IMR-90 (cell line): ENCODE measurements at regions not wholly inside any gene's neighbourhood (a gene's known extent, or its start where the extent isn't known, plus 50 kb on each side); places are given as distances from the start of the nearest gene placed in this dataset.

Experiments
- ATAC-seq: fragments of 200-7000 bp; cut with Tn5 transposase; 2 replicates; pipeline ENCODE4 v1.9.1; 2020; ENCODE audit warnings: low read depth, mild to moderate bottlenecking, moderate library complexity
- BruUV-seq: library from RNA; stranded (reverse); fragments of 400-500 nt; replicated peaks from 2 replicates; lab custom pipeline; 2021; lab: Mats Ljungman, UMichigan
- CTCF ChIA-PET: fragments of 300-600 bp; formaldehyde crosslinking; extraction: SDS; loops from one replicate; lab custom pipeline; 2021; ENCODE audit warnings: antibody characterized with exemption; lab: Yijun Ruan, JAX
- POLR2A ChIA-PET: fragments of 300-600 bp; sonication (Branson Sonifier 250); formaldehyde crosslinking; loops from one replicate; lab custom pipeline; 2022; ENCODE audit warnings: antibody characterized with exemption; ENCODE audit not compliant: unreplicated experiment; lab: Charles Lee
- DNase-seq: peaks from one replicate; pipeline ENCODE4 v3.0.0; 2013
- H2AFZ ChIP-seq: replicated peaks from 2 replicates; pipeline ENCODE3; 2013; ENCODE audit warnings: low read length, mild to moderate bottlenecking; ENCODE audit not compliant: poor library complexity
- H2AK5ac ChIP-seq: 2 replicates; pipeline ENCODE4 v1.6.1; 2013; ENCODE audit warnings: low read depth, low read length, inconsistent platforms
- H2AK9ac ChIP-seq: replicated peaks from 2 replicates; pipeline ENCODE3; 2013; ENCODE audit warnings: mild to moderate bottlenecking, low read depth, low read length, moderate library complexity; ENCODE audit not compliant: poor library complexity
- H2BK120ac ChIP-seq: 2 replicates; pipeline ENCODE4 v1.6.1; 2013; ENCODE audit warnings: low read depth, low read length, inconsistent platforms
- H2BK15ac ChIP-seq: 3 replicates; pipeline ENCODE4 v1.6.1; 2013; ENCODE audit warnings: low read depth, low read length, inconsistent platforms
- H2BK20ac ChIP-seq: 2 replicates; pipeline ENCODE4 v1.6.1; 2013; ENCODE audit warnings: low read depth, mild to moderate bottlenecking, inconsistent platforms, low read length, moderate library complexity
- H2BK5ac ChIP-seq: 2 replicates; pipeline ENCODE4 v1.6.1; 2013; ENCODE audit warnings: mild to moderate bottlenecking, low read depth, low read length, inconsistent platforms; ENCODE audit not compliant: poor library complexity, severe bottlenecking
- H3K14ac ChIP-seq: replicated peaks from 2 replicates; pipeline ENCODE4 v1.6.1; 2013; ENCODE audit warnings: low read depth, low read length, inconsistent platforms
- H3K18ac ChIP-seq: 2 replicates; pipeline ENCODE4 v1.6.1; 2013; ENCODE audit warnings: low read depth, low read length, control low read depth
- H3K23ac ChIP-seq: 2 replicates; pipeline ENCODE4 v1.6.1; 2013; ENCODE audit warnings: low read depth, low read length, inconsistent platforms
- H3K27ac ChIP-seq: 2 replicates; pipeline ENCODE4 v1.5.1; 2013; ENCODE audit warnings: mild to moderate bottlenecking, control low read depth, low read length; ENCODE audit not compliant: insufficient read depth
- H3K27me3 ChIP-seq: 2 replicates; pipeline ENCODE4 v1.6.1; 2013; ENCODE audit warnings: low read length; ENCODE audit not compliant: control insufficient read depth, insufficient read depth
- H3K36me3 ChIP-seq: 2 replicates; pipeline ENCODE4 v1.6.1; 2013; ENCODE audit warnings: low read length, mixed read lengths; ENCODE audit not compliant: control insufficient read depth, insufficient read depth
- H3K4ac ChIP-seq: 2 replicates; pipeline ENCODE4 v1.6.1; 2013; ENCODE audit warnings: low read depth, low read length, inconsistent platforms
- H3K4me1 ChIP-seq: 2 replicates; pipeline ENCODE4 v1.6.1; 2013; ENCODE audit warnings: low read length, mixed read lengths; ENCODE audit not compliant: control insufficient read depth, insufficient read depth
- H3K4me2 ChIP-seq: 2 replicates; pipeline ENCODE4 v1.6.1; 2013; ENCODE audit warnings: low read depth, mild to moderate bottlenecking, control low read depth, low read length, moderate library complexity
- H3K4me3 ChIP-seq: 2 replicates; pipeline ENCODE4 v1.5.1; 2013; ENCODE audit warnings: low read depth, mild to moderate bottlenecking, control low read depth, low read length, moderate library complexity; ENCODE audit not compliant: insufficient read depth
- H3K56ac ChIP-seq: 2 replicates; pipeline ENCODE4 v1.6.1; 2013; ENCODE audit warnings: low read length, inconsistent platforms; ENCODE audit not compliant: insufficient read depth; ENCODE audit errors: extremely low read depth
- H3K79me1 ChIP-seq, 2 experiments: 2 replicates each; pipeline ENCODE4 v1.6.1; 2013; ENCODE audit warnings: low read length in 2 of 2, inconsistent platforms in 1 of 2, low read depth in 1 of 2
- H3K9ac ChIP-seq: 2 replicates; pipeline ENCODE4 v1.6.1; 2013; ENCODE audit warnings: low read depth, low read length, control low read depth
- H3K9me1 ChIP-seq: 2 replicates; pipeline ENCODE4 v1.6.1; 2013; ENCODE audit warnings: low read length, inconsistent platforms; ENCODE audit not compliant: insufficient read depth
- H3K9me3 ChIP-seq: 2 replicates; pipeline ENCODE4 v1.6.1; 2013; ENCODE audit warnings: low read length; ENCODE audit not compliant: control insufficient read depth, insufficient read depth
- H4K20me1 ChIP-seq: 2 replicates; pipeline ENCODE4 v1.6.1; 2013; ENCODE audit warnings: low read length, inconsistent platforms; ENCODE audit not compliant: insufficient read depth
- H4K5ac ChIP-seq: 2 replicates; pipeline ENCODE4 v1.6.1; 2013; ENCODE audit warnings: mild to moderate bottlenecking, low read depth, low read length, control low read depth
- H4K8ac ChIP-seq, 2 experiments: 2 replicates each; pipeline ENCODE4 v1.6.1; 2013; ENCODE audit warnings: low read depth in 2 of 2, low read length in 2 of 2, control low read depth in 1 of 2, inconsistent platforms in 1 of 2
- H4K91ac ChIP-seq: 2 replicates; pipeline ENCODE4 v1.6.1; 2013; ENCODE audit warnings: low read depth, low read length, inconsistent platforms; ENCODE audit not compliant: insufficient read depth
- BHLHE40 ChIP-seq: fragments of 150-350 bp; IDR thresholded peaks from 2 replicates; pipeline ENCODE4 v1.6.1; 2016; ENCODE audit warnings: mild to moderate bottlenecking, low read depth, low read length
- CEBPB ChIP-seq: IDR thresholded peaks from 2 replicates; pipeline ENCODE4 v1.6.1; 2012; ENCODE audit warnings: low read depth, low read length, improper control_type of control experiment
- CHD1 ChIP-seq: IDR thresholded peaks from 2 replicates; pipeline ENCODE4 v1.6.1; 2012; ENCODE audit warnings: low read depth, low read length, improper control_type of control experiment
- FOS ChIP-seq: fragments of 150-350 bp; IDR thresholded peaks from 2 replicates; pipeline ENCODE4 v1.6.1; 2016; ENCODE audit warnings: low read depth, low read length
- MAFK ChIP-seq: IDR thresholded peaks from 2 replicates; pipeline ENCODE4 v1.6.1; 2012; ENCODE audit warnings: low read depth, low read length, improper control_type of control experiment
- MAZ ChIP-seq: IDR thresholded peaks from 2 replicates; pipeline ENCODE4 v1.6.1; 2012; ENCODE audit warnings: low read depth, mild to moderate bottlenecking, low read length, improper control_type of control experiment, moderate library complexity, borderline replicate concordance
- MXI1 ChIP-seq: IDR thresholded peaks from 2 replicates; pipeline ENCODE4 v1.6.1; 2012; ENCODE audit warnings: low read depth, mild to moderate bottlenecking, low read length, moderate library complexity, borderline replicate concordance
- NFE2L2 ChIP-seq: fragments of 150-350 bp; IDR thresholded peaks from 2 replicates; pipeline ENCODE4 v1.6.1; 2016; ENCODE audit warnings: low read depth, mild to moderate bottlenecking, low read length
- POLR2A ChIP-seq: IDR thresholded peaks from 2 replicates; pipeline ENCODE4 v1.6.1; 2012; ENCODE audit warnings: mild to moderate bottlenecking, low read depth, low read length
- RAD21 ChIP-seq: IDR thresholded peaks from 2 replicates; pipeline ENCODE4 v1.6.1; 2012; ENCODE audit warnings: low read length, improper control_type of control experiment
- RCOR1 ChIP-seq: IDR thresholded peaks from 2 replicates; pipeline ENCODE4 v1.6.1; 2012; ENCODE audit warnings: mild to moderate bottlenecking, low read length, improper control_type of control experiment; ENCODE audit not compliant: insufficient replicate concordance
- RFX5 ChIP-seq: IDR thresholded peaks from 2 replicates; pipeline ENCODE4 v1.8.0; 2012; ENCODE audit warnings: low read depth, mild to moderate bottlenecking, low read length, moderate library complexity
- SMC3 ChIP-seq: fragments of 150-350 bp; IDR thresholded peaks from 2 replicates; pipeline ENCODE4 v1.6.1; 2016; ENCODE audit warnings: low read depth, mild to moderate bottlenecking, antibody characterized with exemption, low read length, moderate library complexity
- WGBS, 2 experiments: methylation state at CpG; one replicate each; pipeline versions ENCODE4 v1.1.5 to v1.1.7; 2013; ENCODE audit warnings: missing lambda C conversion rate in 2 of 2; ENCODE audit not compliant: insufficient read length in 1 of 2; ENCODE audit errors: extremely low coverage in 2 of 2; 5-methylcytosine and 5-hydroxymethylcytosine counted together
- dilution Hi-C: fragments of 300-500 bp; cut with HindIII; formaldehyde crosslinking; loops from one replicate; pipeline ENCODE4 v1.14.3; 2018; ENCODE audit warnings: low sequenced_read_pairs; ENCODE audit not compliant: unreplicated experiment
- in situ Hi-C: fragments of 300-500 bp; cut with MboI; formaldehyde crosslinking; loops from 3 replicates; pipeline ENCODE4 v1.14.3; 2019; ENCODE audit warnings: low sequenced_read_pairs, inconsistent platforms, mixed read lengths
- intact Hi-C: fragments of 100-400 bp; cut with micrococcal nuclease; formaldehyde crosslinking; loops from 2 replicates; pipeline ENCODE4 v1.10.0; 2022
- TF ChIP-seq, protein P1 (sequence below): fragments of 150-350 bp; IDR thresholded peaks from 2 replicates; pipeline ENCODE4 v1.6.1; 2017; ENCODE audit warnings: mild to moderate bottlenecking, antibody characterized with exemption, low read length, low read depth
- TF ChIP-seq, protein P2 (sequence below): conservative IDR thresholded peaks from 2 replicates; pipeline ENCODE4 v1.5.1; 2012; ENCODE audit warnings: mild to moderate bottlenecking, low read depth, low read length, improper control_type of control experiment
- TF ChIP-seq, protein P3 (sequence below): fragments of 150-350 bp; IDR thresholded peaks from 2 replicates; pipeline ENCODE4 v1.6.1; 2016; ENCODE audit warnings: low read depth, mild to moderate bottlenecking, low read length, moderate library complexity, borderline replicate concordance

- H2AK9ac ChIP-seq, result no peak overlapping the region
- H2BK120ac ChIP-seq, result no peak overlapping the region
- no peak overlapping the region for H3K18ac ChIP-seq
- ChIA-PET CTCF (no interaction called here), POLR2A (no interaction called here)
- no peak overlapping the region for H2BK5ac ChIP-seq
- no TSS peak for BruUV-seq
- no peak for DNase-seq
- no peaks in the 10 kb centered on the region for H3K79me1 ChIP-seq
- ATAC-seq, result no peak
- no peaks in the 10 kb centered on the region for H3K9me1 ChIP-seq
- WGBS, 2 experiments, result no CpG with 5 or more reads among the region's 5 CpGs
- TF ChIP-seq MAZ (no peak), RFX5 (no peak), RCOR1 (no peak), MXI1 (no peak), CHD1 (no peak), POLR2A (no peak), BHLHE40 (no peak), RAD21 (no peak), CEBPB (no peak), NFE2L2 (no peak), MAFK (no peak), FOS (no peak), SMC3 (no peak)
- TF ChIP-seq, protein P1, sequence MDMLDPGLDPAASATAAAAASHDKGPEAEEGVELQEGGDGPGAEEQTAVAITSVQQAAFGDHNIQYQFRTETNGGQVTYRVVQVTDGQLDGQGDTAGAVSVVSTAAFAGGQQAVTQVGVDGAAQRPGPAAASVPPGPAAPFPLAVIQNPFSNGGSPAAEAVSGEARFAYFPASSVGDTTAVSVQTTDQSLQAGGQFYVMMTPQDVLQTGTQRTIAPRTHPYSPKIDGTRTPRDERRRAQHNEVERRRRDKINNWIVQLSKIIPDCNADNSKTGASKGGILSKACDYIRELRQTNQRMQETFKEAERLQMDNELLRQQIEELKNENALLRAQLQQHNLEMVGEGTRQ, result no peak
- TF ChIP-seq, protein P2, sequence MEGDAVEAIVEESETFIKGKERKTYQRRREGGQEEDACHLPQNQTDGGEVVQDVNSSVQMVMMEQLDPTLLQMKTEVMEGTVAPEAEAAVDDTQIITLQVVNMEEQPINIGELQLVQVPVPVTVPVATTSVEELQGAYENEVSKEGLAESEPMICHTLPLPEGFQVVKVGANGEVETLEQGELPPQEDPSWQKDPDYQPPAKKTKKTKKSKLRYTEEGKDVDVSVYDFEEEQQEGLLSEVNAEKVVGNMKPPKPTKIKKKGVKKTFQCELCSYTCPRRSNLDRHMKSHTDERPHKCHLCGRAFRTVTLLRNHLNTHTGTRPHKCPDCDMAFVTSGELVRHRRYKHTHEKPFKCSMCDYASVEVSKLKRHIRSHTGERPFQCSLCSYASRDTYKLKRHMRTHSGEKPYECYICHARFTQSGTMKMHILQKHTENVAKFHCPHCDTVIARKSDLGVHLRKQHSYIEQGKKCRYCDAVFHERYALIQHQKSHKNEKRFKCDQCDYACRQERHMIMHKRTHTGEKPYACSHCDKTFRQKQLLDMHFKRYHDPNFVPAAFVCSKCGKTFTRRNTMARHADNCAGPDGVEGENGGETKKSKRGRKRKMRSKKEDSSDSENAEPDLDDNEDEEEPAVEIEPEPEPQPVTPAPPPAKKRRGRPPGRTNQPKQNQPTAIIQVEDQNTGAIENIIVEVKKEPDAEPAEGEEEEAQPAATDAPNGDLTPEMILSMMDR, result no peak
- TF ChIP-seq, protein P3, sequence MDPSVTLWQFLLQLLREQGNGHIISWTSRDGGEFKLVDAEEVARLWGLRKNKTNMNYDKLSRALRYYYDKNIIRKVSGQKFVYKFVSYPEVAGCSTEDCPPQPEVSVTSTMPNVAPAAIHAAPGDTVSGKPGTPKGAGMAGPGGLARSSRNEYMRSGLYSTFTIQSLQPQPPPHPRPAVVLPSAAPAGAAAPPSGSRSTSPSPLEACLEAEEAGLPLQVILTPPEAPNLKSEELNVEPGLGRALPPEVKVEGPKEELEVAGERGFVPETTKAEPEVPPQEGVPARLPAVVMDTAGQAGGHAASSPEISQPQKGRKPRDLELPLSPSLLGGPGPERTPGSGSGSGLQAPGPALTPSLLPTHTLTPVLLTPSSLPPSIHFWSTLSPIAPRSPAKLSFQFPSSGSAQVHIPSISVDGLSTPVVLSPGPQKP, result no peak
- H2BK15ac ChIP-seq, result no peak overlapping the region
- no peak overlapping the region for H2BK20ac ChIP-seq
- no peak overlapping the region for H3K4me2 ChIP-seq
- in situ Hi-C loops, result no loop called here
- H3K9me3 ChIP-seq, result peaks cover 11% of the 10 kb centered on the region; the same call in 1 of the 2 replicates
- dilution Hi-C loops, result no loop called here
- H3K23ac ChIP-seq, result no peak overlapping the region
- no peak overlapping the region for H3K9ac ChIP-seq
- no peaks in the 10 kb centered on the region for H3K27me3 ChIP-seq
- H4K91ac ChIP-seq, result no peak overlapping the region
- H3K56ac ChIP-seq, result no peak overlapping the region
- H3K4me1 ChIP-seq, result no peaks in the 10 kb centered on the region
- no peak overlapping the region for H3K14ac ChIP-seq
- no peak overlapping the region for H4K8ac ChIP-seq
- no peak overlapping the region for H2AK5ac ChIP-seq
- H4K5ac ChIP-seq, result no peak overlapping the region
- no peaks in the 10 kb centered on the region for H4K20me1 ChIP-seq
- intact Hi-C loops, result no loop called here
- H3K4me3 ChIP-seq, result no peak overlapping the region
- H3K4ac ChIP-seq, result no peak overlapping the region
- no peaks in the 10 kb centered on the region for H3K36me3 ChIP-seq
- no peak overlapping the region for H2AFZ ChIP-seq
- H3K27ac ChIP-seq, result no peak overlapping the region
Measured at GRCh38 chr10:37728830-37729229, 128.6 kb downstream of the ZNF248 start.
